ENCODE measurements at regions not wholly inside any gene's neighbourhood (a gene's known extent, or its start where the extent isn't known, plus 50 kb on each side); places are given as distances from the start of the nearest gene placed in this dataset.

DNA sequence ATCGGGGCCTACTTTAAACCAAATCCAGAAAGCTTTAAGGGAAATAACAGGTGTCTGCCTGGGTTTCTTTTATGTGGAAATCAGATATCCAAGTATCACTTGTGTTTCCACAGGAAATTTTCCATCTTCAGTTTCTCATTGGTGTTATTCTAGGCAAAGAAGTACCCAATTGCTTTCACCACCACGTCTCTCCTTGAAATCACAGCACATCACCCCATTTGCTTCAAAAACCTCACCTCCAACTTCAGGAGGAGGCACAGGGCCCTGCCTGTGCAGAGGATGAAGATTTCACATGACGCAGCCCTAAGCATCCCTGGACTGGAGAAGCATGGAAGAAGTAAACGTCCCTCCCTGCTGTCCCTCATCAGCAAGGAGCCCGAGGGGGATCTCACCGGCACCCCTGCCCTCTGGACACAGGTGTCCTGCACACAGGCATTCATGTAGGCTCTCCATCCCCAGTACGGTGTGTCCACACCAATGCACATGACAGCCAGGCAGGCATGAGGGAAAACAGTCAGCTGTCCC, 182.3 kb downstream of the TBXT start:
- TF ChIP-seq, protein P1, sequence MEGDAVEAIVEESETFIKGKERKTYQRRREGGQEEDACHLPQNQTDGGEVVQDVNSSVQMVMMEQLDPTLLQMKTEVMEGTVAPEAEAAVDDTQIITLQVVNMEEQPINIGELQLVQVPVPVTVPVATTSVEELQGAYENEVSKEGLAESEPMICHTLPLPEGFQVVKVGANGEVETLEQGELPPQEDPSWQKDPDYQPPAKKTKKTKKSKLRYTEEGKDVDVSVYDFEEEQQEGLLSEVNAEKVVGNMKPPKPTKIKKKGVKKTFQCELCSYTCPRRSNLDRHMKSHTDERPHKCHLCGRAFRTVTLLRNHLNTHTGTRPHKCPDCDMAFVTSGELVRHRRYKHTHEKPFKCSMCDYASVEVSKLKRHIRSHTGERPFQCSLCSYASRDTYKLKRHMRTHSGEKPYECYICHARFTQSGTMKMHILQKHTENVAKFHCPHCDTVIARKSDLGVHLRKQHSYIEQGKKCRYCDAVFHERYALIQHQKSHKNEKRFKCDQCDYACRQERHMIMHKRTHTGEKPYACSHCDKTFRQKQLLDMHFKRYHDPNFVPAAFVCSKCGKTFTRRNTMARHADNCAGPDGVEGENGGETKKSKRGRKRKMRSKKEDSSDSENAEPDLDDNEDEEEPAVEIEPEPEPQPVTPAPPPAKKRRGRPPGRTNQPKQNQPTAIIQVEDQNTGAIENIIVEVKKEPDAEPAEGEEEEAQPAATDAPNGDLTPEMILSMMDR (conservative IDR thresholded peaks at IDR 0.05; ENCODE audit: low read depth, low read length) = no peak
- no peak for TF ChIP-seq EZH2 (IDR thresholded peaks at IDR 0.05; ENCODE audit: low read length, unreplicated experiment)
